ENCODE measurements at regions not wholly inside any gene's neighbourhood (a gene's known extent, or its start where the extent isn't known, plus 50 kb on each side); places are given as distances from the start of the nearest gene placed in this dataset.
A peak's percentile ranks its signal among the peaks of the same experiment; 100 is the strongest.

DNA sequence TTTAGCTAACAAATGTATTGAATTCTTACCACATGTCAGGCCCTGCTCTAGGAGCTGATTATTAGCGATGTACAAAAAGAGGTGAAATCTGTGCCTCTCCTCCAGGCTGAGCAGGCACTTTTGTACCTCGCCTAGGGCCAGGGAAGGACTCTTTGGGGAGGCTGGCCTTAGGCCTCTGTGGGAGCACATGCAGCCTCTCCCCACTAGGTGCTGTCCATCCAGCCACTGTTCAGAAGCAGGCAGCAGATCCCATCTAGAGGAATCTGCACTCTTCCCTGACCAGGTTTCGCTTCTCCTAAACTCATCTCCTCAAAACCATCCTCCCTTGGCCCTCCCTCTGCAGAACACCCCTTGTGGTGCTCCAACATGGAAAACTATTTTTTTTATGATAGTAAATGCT, 51.9 kb upstream of the WT1 start:
- TF ChIP-seq, protein P1, sequence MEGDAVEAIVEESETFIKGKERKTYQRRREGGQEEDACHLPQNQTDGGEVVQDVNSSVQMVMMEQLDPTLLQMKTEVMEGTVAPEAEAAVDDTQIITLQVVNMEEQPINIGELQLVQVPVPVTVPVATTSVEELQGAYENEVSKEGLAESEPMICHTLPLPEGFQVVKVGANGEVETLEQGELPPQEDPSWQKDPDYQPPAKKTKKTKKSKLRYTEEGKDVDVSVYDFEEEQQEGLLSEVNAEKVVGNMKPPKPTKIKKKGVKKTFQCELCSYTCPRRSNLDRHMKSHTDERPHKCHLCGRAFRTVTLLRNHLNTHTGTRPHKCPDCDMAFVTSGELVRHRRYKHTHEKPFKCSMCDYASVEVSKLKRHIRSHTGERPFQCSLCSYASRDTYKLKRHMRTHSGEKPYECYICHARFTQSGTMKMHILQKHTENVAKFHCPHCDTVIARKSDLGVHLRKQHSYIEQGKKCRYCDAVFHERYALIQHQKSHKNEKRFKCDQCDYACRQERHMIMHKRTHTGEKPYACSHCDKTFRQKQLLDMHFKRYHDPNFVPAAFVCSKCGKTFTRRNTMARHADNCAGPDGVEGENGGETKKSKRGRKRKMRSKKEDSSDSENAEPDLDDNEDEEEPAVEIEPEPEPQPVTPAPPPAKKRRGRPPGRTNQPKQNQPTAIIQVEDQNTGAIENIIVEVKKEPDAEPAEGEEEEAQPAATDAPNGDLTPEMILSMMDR (IDR thresholded peaks at IDR 0.05; ENCODE audit: low read depth, low read length, missing control alignments): peak; percentile 45
- DNase-seq: no peak
- in situ Hi-C loops (cut with HindIII; ENCODE audit: low pct_ligation_motif_present, low sequenced_read_pairs): no loop called here
- H3K36me3 ChIP-seq (replicated peaks): no peaks in the 10 kb centered on the region
- H3K27me3 ChIP-seq (replicated peaks): no peaks in the 10 kb centered on the region
- no peak overlapping the region for H3K4me3 ChIP-seq (ENCODE audit: low read depth, low read length)
- H3K27ac ChIP-seq: no peak overlapping the region

DNA sequence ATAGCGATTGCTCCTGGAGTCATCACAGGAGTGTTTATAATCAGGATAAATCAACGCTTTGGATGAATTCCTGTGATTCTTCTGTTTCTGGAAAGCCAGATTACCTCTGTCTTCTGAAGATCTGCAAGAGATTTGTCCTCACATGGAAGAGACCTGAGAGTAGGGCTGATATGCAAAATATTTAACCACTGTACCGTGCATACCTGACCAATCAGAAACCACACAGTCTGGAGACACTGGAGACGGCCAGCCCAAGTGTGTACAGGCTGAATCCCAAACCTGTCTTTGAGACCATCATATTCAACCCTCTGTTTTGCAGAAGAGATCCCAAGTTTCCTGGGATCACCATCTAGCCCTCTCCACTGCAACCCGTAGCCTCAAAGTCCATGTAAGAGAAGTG, 50.4 kb upstream of the WT1 start:
- TF ChIP-seq, protein P1 (IDR thresholded peaks at IDR 0.05; ENCODE audit: low read depth, low read length, missing control alignments): no peak
- in situ Hi-C loops (cut with HindIII; ENCODE audit: low pct_ligation_motif_present, low sequenced_read_pairs): no loop called here
- Histone ChIP-seq H3K4me3 (ENCODE audit: low read depth, low read length) (no peak overlapping the region), H3K36me3 (replicated peaks) (no peaks in the 10 kb centered on the region), H3K27ac (no peak overlapping the region), H3K27me3 (replicated peaks) (no peaks in the 10 kb centered on the region)
- no peak for DNase-seq
